GM12874 (cell line): ENCODE measurements at regions not wholly inside any gene's neighbourhood (a gene's known extent, or its start where the extent isn't known, plus 50 kb on each side); places are given as distances from the start of the nearest gene placed in this dataset.

Experiments used
- TF ChIP-seq, protein P1 (sequence below): IDR thresholded peaks from 2 replicates; pipeline ENCODE4 v1.5.1; 2011; ENCODE audit warnings: low read depth, mild to moderate bottlenecking, control low read depth, low read length, moderate library complexity; ENCODE audit not compliant: insufficient read depth

DNA sequence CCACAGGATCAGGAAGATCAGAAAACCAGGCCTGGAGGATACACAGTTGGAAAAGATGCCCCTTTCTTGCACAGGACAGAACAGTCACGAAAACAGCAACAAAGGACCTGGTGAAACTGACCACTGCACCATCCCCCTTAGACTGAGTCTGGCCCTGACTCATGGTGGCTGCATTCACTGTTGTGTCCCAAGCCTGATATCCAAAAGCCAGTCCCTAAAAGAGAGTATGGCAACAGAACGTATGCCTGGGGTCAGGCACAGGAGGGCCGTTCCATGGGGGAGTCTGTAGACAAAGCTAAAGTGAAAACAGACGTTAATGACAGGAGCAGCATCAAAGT is 301.1 kb upstream of the NBEA start:
- TF ChIP-seq, protein P1, sequence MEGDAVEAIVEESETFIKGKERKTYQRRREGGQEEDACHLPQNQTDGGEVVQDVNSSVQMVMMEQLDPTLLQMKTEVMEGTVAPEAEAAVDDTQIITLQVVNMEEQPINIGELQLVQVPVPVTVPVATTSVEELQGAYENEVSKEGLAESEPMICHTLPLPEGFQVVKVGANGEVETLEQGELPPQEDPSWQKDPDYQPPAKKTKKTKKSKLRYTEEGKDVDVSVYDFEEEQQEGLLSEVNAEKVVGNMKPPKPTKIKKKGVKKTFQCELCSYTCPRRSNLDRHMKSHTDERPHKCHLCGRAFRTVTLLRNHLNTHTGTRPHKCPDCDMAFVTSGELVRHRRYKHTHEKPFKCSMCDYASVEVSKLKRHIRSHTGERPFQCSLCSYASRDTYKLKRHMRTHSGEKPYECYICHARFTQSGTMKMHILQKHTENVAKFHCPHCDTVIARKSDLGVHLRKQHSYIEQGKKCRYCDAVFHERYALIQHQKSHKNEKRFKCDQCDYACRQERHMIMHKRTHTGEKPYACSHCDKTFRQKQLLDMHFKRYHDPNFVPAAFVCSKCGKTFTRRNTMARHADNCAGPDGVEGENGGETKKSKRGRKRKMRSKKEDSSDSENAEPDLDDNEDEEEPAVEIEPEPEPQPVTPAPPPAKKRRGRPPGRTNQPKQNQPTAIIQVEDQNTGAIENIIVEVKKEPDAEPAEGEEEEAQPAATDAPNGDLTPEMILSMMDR, result no peak

DNA sequence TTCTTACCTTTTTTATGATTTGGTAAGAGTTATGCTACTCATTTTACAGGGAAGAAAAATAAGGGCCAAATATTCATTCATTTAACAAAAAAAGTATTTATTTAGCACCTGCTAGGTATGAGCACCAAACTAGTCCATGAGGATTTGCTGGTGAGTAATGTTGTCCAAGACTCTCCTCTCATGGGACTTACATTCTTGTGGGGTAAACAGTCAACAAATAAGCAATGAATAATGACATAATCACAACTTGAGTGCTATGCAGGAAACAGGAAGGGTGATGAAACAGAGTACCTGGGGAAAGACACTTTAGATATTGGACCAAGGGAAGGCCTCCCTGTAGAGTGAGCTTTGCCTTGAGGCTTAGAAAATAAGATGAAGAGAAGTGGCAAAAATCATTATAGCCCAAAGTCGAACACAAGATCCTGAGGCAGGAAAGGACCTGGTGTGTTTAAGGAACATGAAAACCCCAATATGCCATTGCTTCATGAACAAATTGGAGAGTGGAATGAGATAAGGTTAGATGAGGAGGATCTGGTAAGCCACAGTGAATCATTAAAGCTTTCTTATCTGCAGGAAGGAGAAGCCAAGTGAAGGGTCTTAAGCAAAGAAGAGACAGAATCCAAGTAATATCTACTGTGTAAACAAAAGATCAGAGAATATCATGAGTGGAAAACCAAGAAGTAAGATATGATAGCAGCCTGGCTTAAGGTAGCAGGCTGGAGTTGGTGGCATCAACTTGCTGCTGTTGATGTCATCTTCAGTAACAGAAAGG is 294.5 kb upstream of the NBEA start:
- TF ChIP-seq, protein P1, result no peak

DNA sequence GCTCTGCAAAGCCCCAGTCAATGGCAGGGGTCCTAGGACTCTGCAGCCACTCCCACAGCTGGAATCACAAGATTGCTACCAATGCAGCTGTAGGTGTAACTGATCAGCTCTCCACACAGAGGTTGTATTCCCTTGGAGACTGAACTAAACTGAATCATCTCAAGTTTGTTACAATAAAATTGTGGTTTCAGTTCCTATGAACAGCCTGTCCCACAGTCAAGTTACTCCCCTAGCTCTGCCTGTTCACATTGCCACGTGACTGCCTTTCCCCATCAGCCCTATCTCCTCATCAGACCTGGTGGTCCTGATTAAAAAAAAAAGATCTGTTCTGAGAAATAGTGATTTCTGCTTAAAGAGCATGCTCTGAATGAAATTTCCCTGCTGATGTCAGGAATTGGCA is 287.9 kb upstream of the NBEA start:
- TF ChIP-seq, protein P1, result no peak

DNA sequence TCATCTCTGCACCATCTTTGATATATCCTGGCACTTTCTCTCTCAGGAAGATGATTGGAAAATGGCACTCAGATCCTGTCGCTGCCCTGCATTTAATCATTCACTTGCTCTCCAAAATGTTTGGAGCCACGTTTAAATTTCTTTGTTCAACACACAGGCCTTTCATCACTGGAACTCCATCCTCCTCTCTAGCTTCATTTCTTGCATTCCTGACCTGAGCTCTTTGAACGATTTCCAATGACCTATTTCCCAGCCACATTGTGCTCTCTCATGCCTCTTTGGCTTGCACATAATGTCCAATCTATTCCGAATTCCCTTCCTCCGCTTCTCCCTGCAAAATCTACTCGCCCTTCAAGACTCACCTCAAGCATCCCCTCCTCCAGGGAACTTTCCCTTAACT is 287.4 kb upstream of the NBEA start:
- TF ChIP-seq, protein P1, result no peak

DNA sequence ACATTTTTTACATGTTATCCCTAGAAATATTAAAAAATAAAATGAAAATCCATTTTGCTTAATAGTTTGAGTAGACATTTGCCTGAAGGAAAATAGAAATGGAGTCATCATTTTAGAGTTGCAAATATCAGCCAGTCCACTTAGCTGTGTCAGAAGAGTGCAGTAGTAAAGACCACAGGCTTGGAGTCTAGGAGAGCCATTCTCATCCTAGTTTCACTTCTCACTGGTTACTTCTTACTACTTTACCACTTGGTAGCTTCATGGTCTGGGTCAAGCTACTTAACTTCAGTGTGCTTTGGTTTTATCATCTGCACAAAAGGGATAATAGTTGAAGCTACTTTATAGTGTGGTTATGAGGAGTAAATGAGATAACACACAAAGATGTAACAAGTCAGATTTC is 286.5 kb upstream of the NBEA start:
- TF ChIP-seq, protein P1, result no peak

DNA sequence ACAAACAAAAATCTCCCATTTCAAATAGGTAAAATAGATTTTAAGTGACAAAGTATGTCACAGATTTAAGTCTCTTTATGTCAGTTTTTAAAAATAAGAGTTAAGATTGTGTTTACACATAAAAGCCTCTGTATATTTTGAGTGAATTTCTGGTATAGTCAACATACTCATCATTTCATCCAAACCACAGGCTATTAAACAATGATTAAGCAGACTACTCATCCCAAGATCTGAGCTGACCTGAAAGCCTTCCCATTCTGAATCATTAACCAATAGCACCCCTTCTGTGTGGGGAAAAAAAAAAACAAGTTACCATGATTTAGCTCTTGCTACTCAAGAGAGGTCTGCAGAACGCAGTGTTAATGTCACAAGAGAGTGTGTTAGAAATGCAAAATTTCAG is 284.4 kb upstream of the NBEA start:
- TF ChIP-seq, protein P1, result no peak

DNA sequence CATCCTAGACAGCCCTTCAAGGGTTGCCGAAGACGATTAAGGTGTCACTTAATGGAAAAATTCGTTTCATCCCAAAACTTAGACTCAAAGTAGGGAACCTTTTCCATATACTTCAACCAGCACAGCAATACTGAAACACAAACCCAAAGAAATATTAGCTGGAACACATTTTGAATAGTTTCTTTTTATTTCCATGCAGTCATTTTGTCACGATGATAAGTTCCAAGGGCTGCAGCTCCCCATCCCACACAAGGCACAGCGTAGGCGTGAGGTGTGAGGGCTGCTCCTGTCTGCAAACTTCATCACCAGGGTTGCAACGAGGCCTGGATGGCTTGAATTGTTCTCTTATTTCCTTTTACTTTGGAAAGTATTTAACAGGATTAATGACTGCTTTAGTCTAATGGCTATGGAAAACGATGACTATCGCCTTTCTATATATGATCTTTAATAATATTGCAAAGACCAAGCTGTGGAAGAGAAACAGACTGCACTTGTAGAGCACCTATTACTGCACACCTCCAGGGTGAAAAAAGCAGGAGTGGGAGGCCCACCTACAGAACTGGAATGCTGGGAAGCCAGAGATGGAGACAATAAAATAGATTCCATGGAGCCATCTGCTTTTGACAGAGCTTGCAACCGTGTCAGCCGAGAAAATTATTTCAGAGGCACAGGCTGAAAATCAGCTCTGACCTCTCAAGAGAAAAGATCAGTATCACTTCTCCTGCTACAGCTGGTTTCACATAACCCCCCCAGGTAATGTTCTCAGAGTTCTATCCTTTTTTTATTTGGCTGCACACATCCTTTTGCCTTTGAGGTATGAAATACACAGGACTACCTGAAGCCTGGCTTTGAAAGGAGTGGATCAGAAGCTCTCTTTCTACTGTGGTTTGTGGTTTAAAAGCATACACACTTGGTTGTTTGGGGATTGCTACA is 274.5 kb upstream of the NBEA start:
- TF ChIP-seq, protein P1, result no peak
